Pancreas (tissue), 10 donors: ENCODE measurements at regions not wholly inside any gene's neighbourhood (a gene's known extent, or its start where the extent isn't known, plus 50 kb on each side); places are given as distances from the start of the nearest gene placed in this dataset.

Experiments used
- ATAC-seq, 4 donors: fragments of 200-7000 bp; cut with Tn5 transposase; one replicate each; pipeline versions ENCODE4 v1.8.0 to v1.9.1; 2020; ENCODE audit warnings: mild to moderate bottlenecking in 4 of 4, moderate library complexity in 4 of 4
- DNase-seq, 6 donors: peaks; one replicate each; pipeline ENCODE4 v3.0.0-alpha.2; 2020
- FAIRE-seq: peaks from 2 replicates; lab custom pipeline; 2012; peaks lifted over from hg19 to GRCh38; lab: Jason Lieb, UNC
- H3K27ac ChIP-seq, 4 donors: fragments of 200-600 bp; sonication (generic); 1 replicate in 3 of 4; 2 replicates in 1 of 4; pipeline versions ENCODE4 v1.5.0 to v1.8.0; 2020
- H3K27me3 ChIP-seq, 4 donors: fragments of 200-600 bp; one replicate each; pipeline ENCODE4 v1.8.0; 2021
- H3K36me3 ChIP-seq, 3 donors: fragments of 200-600 bp; sonication (generic) in 1 of 3; one replicate each; pipeline versions ENCODE4 v1.5.0 to v1.8.0; 2020 to 2021
- H3K4me1 ChIP-seq, 3 donors: fragments of 200-600 bp; one replicate each; pipeline ENCODE4 v1.8.0; 2021
- H3K4me3 ChIP-seq, 4 donors: fragments of 200-600 bp; sonication (generic) in 2 of 4; one replicate each; pipeline versions ENCODE4 v1.5.0 to v1.8.0; 2020 to 2021
- H3K9me3 ChIP-seq, 4 donors: fragments of 200-600 bp; one replicate each; pipeline ENCODE4 v1.8.0; 2021
- CTCF ChIP-seq, 4 donors: fragments of 200-600 bp; sonication (generic) in 3 of 4; IDR thresholded peaks; one replicate each; pipeline versions ENCODE4 v1.5.0 to v1.8.0; 2021; ENCODE audit warnings: antibody characterized with exemption in 4 of 4
- WGBS, 2 donors: extraction: QIAGEN DNeasy Blood & Tissue Kit; methylation state at CpG; one replicate each; pipeline ENCODE4 v1.1.7; 2013; 5-methylcytosine and 5-hydroxymethylcytosine counted together
- intact Hi-C, 3 donors: fragments of 100-400 bp; cut with DNase I; formaldehyde crosslinking; loops; one replicate each; pipeline versions ENCODE4 v1.11.1 to v1.14.2; 2022
- donor health status: healthy with polysubstance abuse.
- donor health status: DM: no; HTN: no; CAD: no; lungs with moderate emphysema.
- donor health status: DM: no; HTN: no; CAD: no.
- donor health status: control.
- donor health status: control.
- donor health status: Bipolar disorder and iron deficiency.
- donor health status: DM: yes; HTN: yes; CAD: no.
- donor health status: DM: no; HTN: no; CAD: no.
- donor health status: DM: no; HTN: no; CAD: no.
- donor health status: DM: yes; HTN: yes; CAD: no.

- H3K27me3 ChIP-seq: no peaks in the 10 kb centered on the region
- no peak overlapping the region for H3K4me3 ChIP-seq
- no peaks in the 10 kb centered on the region for H3K36me3 ChIP-seq
- intact Hi-C loops: no loop called here
- WGBS, 2 donors: 7 to 16% methylated on average over 1 of the region's 1 CpG
- H3K9me3 ChIP-seq: no peaks in the 10 kb centered on the region
- FAIRE-seq (no peak), ATAC-seq (no peak), DNase-seq (no peak)
- H3K27ac ChIP-seq: no peak overlapping the region
- no peak for TF ChIP-seq CTCF (IDR thresholded peaks at IDR 0.05)
- H3K4me1 ChIP-seq: no peaks in the 10 kb centered on the region
These were observed 217.9 kb upstream of the AFF2 start for GRCh38 chrX:148282504-148282903.

- TF ChIP-seq CTCF (IDR thresholded peaks at IDR 0.05): no peak
- no peak for ATAC-seq
- intact Hi-C loops: no loop called here
- 53 to 75% methylated on average over 1 of the region's 1 CpG for WGBS, 2 donors
- DNase-seq: no peak
- no peaks in the 10 kb centered on the region for H3K36me3 ChIP-seq
- peaks cover 0 to 5% (median 0%) of the 10 kb centered on the region in 4 donors for H3K27me3 ChIP-seq
- no peak overlapping the region for H3K27ac ChIP-seq
- H3K4me3 ChIP-seq: no peak overlapping the region
- H3K4me1 ChIP-seq: no peaks in the 10 kb centered on the region
- no peak for FAIRE-seq
- H3K9me3 ChIP-seq: no peaks in the 10 kb centered on the region
These were observed 216.4 kb upstream of the AFF2 start for GRCh38 chrX:148284056-148284455.

- no peak overlapping the region for H3K4me3 ChIP-seq
- intact Hi-C loops: no loop called here
- H3K9me3 ChIP-seq: no peaks in the 10 kb centered on the region
- no peaks in the 10 kb centered on the region for H3K4me1 ChIP-seq
- no peak for TF ChIP-seq CTCF (IDR thresholded peaks at IDR 0.05)
- no peak overlapping the region for H3K27ac ChIP-seq
- 41 to 52% methylated on average over 2 of the region's 2 CpGs for WGBS, 2 donors
- no peak for ATAC-seq
- no peak for DNase-seq
- FAIRE-seq: no peak
- H3K36me3 ChIP-seq: no peaks in the 10 kb centered on the region
- H3K27me3 ChIP-seq: peaks cover 0 to 5% (median 0%) of the 10 kb centered on the region in 4 donors
These were observed 215.6 kb upstream of the AFF2 start for GRCh38 chrX:148284821-148285220.

- FAIRE-seq: no peak
- WGBS, 2 donors: 59 to 62% methylated on average over 3 of the region's 3 CpGs
- no peak for TF ChIP-seq CTCF (IDR thresholded peaks at IDR 0.05)
These were observed 212.0 kb upstream of the AFF2 start for GRCh38 chrX:148288451-148288850.

GRCh38 chrX:148290041-148290440, 210.4 kb upstream of the AFF2 start:
- ATAC-seq (no peak), DNase-seq (no peak), FAIRE-seq (no peak)
- WGBS, 2 donors: 69 to 74% methylated on average over 2 of the region's 2 CpGs
- no peaks in the 10 kb centered on the region for H3K36me3 ChIP-seq
- intact Hi-C loops: no loop called here
- no peaks in the 10 kb centered on the region for H3K4me1 ChIP-seq
- no peak for TF ChIP-seq CTCF (IDR thresholded peaks at IDR 0.05)
- H3K27me3 ChIP-seq: peaks cover 0 to 8% (median 3%) of the 10 kb centered on the region in 4 donors
- no peak overlapping the region for H3K27ac ChIP-seq
- H3K9me3 ChIP-seq: no peaks in the 10 kb centered on the region
- H3K4me3 ChIP-seq: no peak overlapping the region

More at GRCh38 chrX:148288451-148288850, 212.0 kb upstream of the AFF2 start:
- no peak overlapping the region for H3K4me3 ChIP-seq
- no peaks in the 10 kb centered on the region for H3K36me3 ChIP-seq
- H3K9me3 ChIP-seq: no peaks in the 10 kb centered on the region
- ATAC-seq: no peak
- intact Hi-C loops: no loop called here
- H3K27me3 ChIP-seq: peaks cover 0 to 8% (median 2%) of the 10 kb centered on the region in 4 donors
- H3K27ac ChIP-seq: no peak overlapping the region
- no peak for DNase-seq
- H3K4me1 ChIP-seq: no peaks in the 10 kb centered on the region
